AG10803 (cell line): ENCODE measurements at regions not wholly inside any gene's neighbourhood (a gene's known extent, or its start where the extent isn't known, plus 50 kb on each side); places are given as distances from the start of the nearest gene placed in this dataset.

ENCODE experiments used
- DNase-seq: peaks from one replicate; pipeline ENCODE4 v3.0.0; 2010; ENCODE audit warnings: low read depth
- H3K4me3 ChIP-seq: 2 replicates; pipeline ENCODE4 v1.5.1; 2011; ENCODE audit warnings: mild to moderate bottlenecking, low read length, control low read depth
- TF ChIP-seq, protein P1 (sequence below): conservative IDR thresholded peaks from 2 replicates; pipeline ENCODE4 v1.5.1; 2011; ENCODE audit warnings: mild to moderate bottlenecking, low read length, control low read depth, inconsistent platforms

DNA sequence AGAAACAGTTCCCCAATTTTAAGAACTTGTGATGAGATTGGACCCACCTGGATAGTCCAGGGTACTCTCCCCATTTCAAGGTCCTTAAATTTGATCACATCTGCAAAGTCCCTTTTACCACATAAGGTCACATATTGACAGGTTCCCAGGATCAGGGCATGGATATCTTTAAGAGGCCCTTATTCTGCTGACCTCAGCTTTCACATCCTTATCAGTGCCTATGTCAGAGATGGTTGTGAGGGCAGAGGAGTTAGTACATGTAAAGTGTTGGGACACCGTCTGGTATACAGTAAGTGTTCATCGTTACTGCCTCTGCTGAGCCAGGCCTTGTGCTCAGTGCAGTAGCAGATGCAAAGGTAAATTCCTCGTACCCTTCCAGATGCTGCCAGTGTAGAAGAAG, 375.4 kb upstream of the ASIC2 start:
- H3K4me3 ChIP-seq = no peak overlapping the region
- no peak for DNase-seq
- TF ChIP-seq, protein P1, sequence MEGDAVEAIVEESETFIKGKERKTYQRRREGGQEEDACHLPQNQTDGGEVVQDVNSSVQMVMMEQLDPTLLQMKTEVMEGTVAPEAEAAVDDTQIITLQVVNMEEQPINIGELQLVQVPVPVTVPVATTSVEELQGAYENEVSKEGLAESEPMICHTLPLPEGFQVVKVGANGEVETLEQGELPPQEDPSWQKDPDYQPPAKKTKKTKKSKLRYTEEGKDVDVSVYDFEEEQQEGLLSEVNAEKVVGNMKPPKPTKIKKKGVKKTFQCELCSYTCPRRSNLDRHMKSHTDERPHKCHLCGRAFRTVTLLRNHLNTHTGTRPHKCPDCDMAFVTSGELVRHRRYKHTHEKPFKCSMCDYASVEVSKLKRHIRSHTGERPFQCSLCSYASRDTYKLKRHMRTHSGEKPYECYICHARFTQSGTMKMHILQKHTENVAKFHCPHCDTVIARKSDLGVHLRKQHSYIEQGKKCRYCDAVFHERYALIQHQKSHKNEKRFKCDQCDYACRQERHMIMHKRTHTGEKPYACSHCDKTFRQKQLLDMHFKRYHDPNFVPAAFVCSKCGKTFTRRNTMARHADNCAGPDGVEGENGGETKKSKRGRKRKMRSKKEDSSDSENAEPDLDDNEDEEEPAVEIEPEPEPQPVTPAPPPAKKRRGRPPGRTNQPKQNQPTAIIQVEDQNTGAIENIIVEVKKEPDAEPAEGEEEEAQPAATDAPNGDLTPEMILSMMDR = no peak

DNA sequence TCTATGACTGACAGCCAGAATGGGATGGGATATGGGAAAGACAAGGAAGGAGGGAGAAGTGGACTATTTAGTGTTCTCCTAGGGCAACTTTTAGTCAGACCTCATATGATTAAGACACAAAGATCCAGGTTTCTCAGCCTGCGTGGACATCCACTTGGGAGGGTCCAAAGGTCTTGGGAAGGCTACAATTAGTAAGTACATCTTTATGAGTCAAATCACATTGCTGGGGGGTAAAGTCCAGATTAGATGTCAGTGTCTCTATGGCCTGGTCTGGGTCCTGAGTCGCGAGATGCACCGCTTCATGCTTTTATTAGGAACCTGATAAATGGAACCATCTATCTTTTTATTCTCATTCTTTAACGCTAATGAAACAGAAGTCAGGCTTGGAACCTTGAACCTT, 378.4 kb upstream of the ASIC2 start:
- no peak overlapping the region for H3K4me3 ChIP-seq
- TF ChIP-seq, protein P1 = no peak
- DNase-seq = no peak

DNA sequence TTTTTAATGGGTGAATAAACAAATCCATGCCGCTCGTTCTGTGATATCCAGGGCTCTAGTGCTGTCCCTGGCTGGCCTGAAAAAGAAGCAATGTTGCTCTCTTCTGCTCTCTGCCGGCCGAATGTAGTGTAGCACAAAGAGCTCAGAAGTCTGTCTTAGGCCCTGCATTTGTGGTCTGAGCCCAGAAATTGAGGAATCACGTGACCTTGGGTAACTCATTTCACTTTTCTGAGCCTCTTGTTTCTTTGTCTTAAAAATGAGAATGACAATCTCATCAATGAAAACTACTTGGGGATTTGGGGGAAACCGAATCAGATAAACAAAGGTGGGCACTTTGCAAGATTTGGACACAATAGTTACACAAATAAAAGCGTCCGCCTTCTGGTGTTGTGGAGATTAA, 381.6 kb upstream of the ASIC2 start:
- no peak overlapping the region for H3K4me3 ChIP-seq
- DNase-seq = peak; percentile 62
- TF ChIP-seq, protein P1 = peak; percentile 86

DNA sequence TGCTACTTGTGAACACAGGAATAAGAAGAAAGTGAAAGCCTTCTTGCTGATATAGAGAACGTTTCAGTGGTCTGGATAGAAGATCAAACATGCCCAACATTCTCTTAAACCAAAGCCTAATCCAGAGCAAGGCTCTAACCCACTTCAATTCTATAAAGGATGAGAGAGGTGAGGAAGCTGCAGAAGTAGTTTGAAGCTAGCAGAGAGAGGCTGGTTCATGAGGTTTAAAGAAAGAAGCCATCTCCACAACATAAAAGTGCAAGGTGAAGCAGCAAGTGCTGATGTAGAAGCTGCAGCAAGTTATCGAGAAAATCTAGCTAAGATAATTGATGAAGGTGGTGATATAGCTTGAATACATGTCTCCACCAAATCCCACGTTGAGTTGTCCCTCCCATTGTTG, 383.3 kb upstream of the ASIC2 start:
- H3K4me3 ChIP-seq = no peak overlapping the region
- no peak for DNase-seq
- TF ChIP-seq, protein P1 = no peak

DNA sequence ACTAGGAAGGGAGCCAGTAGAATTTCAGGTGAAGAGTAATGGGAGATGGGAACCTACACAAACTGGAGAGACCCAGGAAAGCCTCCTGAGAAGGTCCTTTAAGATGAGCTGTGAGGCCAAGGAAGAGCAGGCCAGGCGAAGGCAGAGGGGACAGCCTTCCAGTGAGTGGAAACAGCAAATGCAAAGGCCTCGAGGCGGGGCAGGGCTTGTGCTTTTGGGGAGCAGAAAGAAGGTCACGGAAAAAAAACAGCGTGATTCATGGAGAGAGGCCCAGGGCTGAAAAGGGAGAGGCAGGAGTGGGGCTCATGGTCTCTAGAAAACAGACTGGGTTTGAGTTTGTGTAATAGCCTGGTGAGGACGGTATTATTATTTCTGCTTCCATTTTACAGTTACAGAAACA, 386.5 kb upstream of the ASIC2 start:
- H3K4me3 ChIP-seq = no peak overlapping the region
- TF ChIP-seq, protein P1 = no peak
- no peak for DNase-seq

DNA sequence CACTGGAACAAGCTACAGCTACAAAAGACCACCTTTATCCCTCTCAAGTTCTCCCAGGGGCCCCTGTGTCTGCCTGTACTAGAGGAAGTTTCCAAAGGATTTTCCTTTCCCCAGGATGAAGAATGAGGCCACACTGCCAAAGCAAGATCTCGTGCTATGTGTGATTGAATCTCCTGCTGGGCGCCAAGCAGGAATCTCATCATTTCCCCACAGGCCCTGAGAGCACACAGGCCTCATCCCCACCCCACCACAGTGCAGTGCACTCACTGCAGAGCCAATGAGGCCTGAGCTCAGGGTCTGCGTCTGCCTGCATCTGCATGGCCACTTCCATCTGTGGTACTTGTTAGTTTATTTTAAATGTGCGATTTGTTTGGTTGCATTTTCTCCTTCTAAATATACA, 387.4 kb upstream of the ASIC2 start:
- H3K4me3 ChIP-seq = no peak overlapping the region

DNA sequence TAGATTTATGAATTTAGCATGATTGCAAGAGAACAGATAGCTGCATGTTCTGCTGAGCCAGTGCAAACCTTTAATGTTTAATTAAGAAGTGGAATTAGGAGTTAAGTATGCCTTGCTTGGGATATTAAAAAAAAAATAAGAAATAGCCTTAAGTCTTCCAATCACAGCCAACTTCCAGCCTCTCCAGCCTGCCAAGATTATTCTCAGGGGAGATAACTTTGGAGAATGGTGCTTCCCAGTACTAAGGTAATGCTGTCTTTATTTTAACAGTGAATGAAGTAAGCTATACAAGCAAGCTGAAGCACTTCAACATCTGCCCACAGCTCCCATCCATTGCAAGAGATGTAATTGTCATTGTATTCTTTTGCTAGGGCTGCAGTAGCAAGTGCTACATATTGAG, 389.5 kb upstream of the ASIC2 start:
- no peak overlapping the region for H3K4me3 ChIP-seq
- no peak for DNase-seq
- TF ChIP-seq, protein P1 = no peak

More for the DNA sequence above, 387.4 kb upstream of the ASIC2 start:
- DNase-seq = no peak
- TF ChIP-seq, protein P1 = no peak
